ENCODE measurements at regions not wholly inside any gene's neighbourhood (a gene's known extent, or its start where the extent isn't known, plus 50 kb on each side); places are given as distances from the start of the nearest gene placed in this dataset.

DNA sequence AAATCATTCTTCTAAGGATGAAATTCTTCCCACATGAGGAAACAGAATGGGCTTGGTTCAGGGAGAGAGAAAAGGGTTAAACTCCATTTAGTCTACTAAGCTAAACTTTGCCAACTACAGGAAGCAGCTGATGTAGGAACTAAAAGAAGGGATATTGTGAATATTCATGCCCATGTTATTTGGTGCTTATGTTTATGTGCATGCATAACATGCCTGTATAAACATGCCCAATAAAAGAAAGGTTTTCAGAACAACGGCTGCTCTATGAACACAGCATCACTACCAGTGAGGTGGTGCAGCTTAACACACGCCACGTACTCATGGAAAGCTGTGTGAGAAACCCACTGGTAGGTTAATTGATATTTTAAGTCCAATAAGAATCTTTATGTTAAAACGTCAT, 59.4 kb upstream of the VGLL4 start:
- DNase-seq, result no peak

DNA sequence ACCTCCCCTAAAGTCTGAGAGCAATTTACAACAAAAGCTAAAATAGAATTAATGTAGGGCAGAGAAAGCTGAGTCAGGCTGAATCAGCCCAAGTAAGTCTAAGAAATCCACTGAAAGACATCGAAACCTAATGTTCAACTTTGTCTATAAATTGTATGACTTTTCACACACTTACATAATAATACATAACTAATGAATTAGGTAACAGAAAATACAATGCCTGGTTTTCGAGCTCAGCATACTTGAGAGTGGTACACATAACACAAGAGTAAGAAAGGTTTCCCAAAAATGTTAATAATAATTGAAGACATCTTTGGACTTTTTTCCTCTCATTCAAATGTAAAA, 55.3 kb upstream of the VGLL4 start:
- no peak overlapping the region for H3K27ac ChIP-seq
- H3K4me1 ChIP-seq, result no peaks in the 10 kb centered on the region
- H3K36me3 ChIP-seq, result no peaks in the 10 kb centered on the region
- no peaks in the 10 kb centered on the region for H3K9me3 ChIP-seq
- no peak overlapping the region for H3K4me3 ChIP-seq
- TF ChIP-seq, protein P1, sequence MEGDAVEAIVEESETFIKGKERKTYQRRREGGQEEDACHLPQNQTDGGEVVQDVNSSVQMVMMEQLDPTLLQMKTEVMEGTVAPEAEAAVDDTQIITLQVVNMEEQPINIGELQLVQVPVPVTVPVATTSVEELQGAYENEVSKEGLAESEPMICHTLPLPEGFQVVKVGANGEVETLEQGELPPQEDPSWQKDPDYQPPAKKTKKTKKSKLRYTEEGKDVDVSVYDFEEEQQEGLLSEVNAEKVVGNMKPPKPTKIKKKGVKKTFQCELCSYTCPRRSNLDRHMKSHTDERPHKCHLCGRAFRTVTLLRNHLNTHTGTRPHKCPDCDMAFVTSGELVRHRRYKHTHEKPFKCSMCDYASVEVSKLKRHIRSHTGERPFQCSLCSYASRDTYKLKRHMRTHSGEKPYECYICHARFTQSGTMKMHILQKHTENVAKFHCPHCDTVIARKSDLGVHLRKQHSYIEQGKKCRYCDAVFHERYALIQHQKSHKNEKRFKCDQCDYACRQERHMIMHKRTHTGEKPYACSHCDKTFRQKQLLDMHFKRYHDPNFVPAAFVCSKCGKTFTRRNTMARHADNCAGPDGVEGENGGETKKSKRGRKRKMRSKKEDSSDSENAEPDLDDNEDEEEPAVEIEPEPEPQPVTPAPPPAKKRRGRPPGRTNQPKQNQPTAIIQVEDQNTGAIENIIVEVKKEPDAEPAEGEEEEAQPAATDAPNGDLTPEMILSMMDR (IDR thresholded peaks at IDR 0.05), result no peak
- TF ChIP-seq POLR2A (IDR thresholded peaks at IDR 0.05), result no peak
- no peak for DNase-seq
- H3K27me3 ChIP-seq, result no peaks in the 10 kb centered on the region
- intact Hi-C loops (cut with DNase I; ENCODE audit: low total_unique reads), result no loop called here

More for the DNA sequence above, 59.4 kb upstream of the VGLL4 start:
- Histone ChIP-seq H3K27me3 (no peaks in the 10 kb centered on the region), H3K9me3 (no peaks in the 10 kb centered on the region), H3K4me1 (no peaks in the 10 kb centered on the region), H3K27ac (no peak overlapping the region), H3K36me3 (no peaks in the 10 kb centered on the region), H3K4me3 (no peak overlapping the region)
- intact Hi-C loops (cut with DNase I; ENCODE audit: low total_unique reads), result no loop called here
- TF ChIP-seq, protein P1 (IDR thresholded peaks at IDR 0.05), result no peak
- TF ChIP-seq POLR2A (IDR thresholded peaks at IDR 0.05), result no peak

DNA sequence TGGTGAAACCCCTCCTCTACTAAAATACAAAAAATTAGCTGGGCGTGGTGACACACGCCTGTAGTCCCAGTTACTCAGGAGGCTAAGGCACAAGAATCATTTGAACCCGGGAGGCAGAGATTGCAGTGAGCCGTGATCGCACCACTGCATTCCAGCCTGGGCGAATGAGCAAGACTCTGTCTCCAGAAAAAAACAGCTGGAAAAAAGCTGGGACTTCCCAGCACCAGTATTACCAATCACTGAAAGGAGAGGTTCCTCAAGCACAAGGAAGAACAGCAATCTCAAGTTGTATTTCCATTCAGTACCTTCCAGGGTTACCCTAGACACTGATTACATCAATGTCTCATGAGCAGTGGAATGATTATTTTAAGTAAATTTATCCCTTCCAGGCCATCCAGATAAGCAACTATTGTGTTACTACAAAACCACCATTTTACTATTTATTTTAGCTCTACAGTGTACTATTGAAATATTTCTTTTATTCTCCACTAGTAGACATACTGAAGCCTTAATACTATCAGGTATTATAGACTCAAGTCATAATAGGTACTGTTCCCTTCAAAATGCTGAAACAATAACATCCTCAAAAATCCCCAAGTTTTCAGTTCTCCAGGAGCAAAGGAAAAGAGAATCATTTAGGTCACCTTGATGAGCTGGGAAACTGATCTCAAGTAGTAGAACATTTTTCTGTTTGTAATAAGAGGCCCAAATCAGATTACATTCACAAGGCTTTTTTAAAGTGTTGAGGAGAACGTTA, 54.8 kb upstream of the VGLL4 start:
- TF ChIP-seq, protein P1 (IDR thresholded peaks at IDR 0.05), result no peak
- no peak for TF ChIP-seq POLR2A (IDR thresholded peaks at IDR 0.05)
- Histone ChIP-seq H3K36me3 (no peaks in the 10 kb centered on the region), H3K4me1 (no peaks in the 10 kb centered on the region), H3K27me3 (no peaks in the 10 kb centered on the region), H3K4me3 (no peak overlapping the region), H3K9me3 (no peaks in the 10 kb centered on the region), H3K27ac (no peak overlapping the region)
- intact Hi-C loops (cut with DNase I; ENCODE audit: low total_unique reads), result no loop called here
- DNase-seq, result no peak

DNA sequence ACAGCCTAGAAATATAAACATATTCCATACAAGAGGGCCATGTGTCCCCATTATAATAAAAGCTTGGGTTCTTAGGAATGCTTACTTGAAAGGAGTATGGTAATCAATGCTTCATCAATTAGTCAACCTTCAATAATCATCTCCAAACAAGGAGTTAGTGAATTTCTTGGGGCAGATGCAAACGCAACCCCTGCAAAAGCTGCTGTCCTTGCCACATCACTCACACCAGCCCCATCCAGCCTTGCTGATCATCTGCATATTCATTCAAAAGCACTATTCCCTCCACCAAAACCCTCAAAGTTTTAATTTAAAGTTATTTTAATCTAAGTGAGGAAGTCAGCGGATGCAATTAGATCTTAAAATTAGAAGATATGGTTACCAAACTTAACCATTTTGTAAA, 54.0 kb upstream of the VGLL4 start:
- Histone ChIP-seq H3K9me3 (no peaks in the 10 kb centered on the region), H3K4me1 (no peaks in the 10 kb centered on the region), H3K4me3 (no peak overlapping the region), H3K27ac (no peak overlapping the region), H3K27me3 (no peaks in the 10 kb centered on the region), H3K36me3 (no peaks in the 10 kb centered on the region)
- intact Hi-C loops (cut with DNase I; ENCODE audit: low total_unique reads), result no loop called here
- TF ChIP-seq POLR2A (IDR thresholded peaks at IDR 0.05), result no peak
- TF ChIP-seq, protein P1 (IDR thresholded peaks at IDR 0.05), result no peak
- no peak for DNase-seq

DNA sequence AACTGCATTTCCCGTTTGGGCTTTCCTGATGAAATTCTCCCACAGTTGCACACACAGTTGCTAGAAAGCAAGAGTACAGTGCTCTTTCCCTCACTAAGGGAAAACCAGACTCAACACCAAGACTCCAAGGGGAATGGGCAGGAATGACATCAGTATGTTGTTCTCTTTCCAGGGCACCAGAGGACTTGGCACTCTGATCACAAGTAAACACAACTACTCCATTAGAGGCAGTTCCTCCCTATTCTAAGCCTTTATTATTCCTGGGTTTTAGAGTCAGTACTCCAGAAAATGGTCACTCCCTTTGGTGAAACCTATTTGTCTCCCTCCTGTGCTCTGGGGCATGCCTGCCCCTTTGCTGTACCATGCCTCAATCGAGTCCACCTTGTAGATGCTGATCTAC, 52.3 kb upstream of the VGLL4 start:
- no peaks in the 10 kb centered on the region for H3K27me3 ChIP-seq
- no peak for DNase-seq
- no peaks in the 10 kb centered on the region for H3K9me3 ChIP-seq
- no peaks in the 10 kb centered on the region for H3K36me3 ChIP-seq
- TF ChIP-seq, protein P1 (IDR thresholded peaks at IDR 0.05), result no peak
- TF ChIP-seq POLR2A (IDR thresholded peaks at IDR 0.05), result no peak
- H3K4me1 ChIP-seq, result no peaks in the 10 kb centered on the region
- intact Hi-C loops (cut with DNase I; ENCODE audit: low total_unique reads), result no loop called here
- H3K27ac ChIP-seq, result no peak overlapping the region
- no peak overlapping the region for H3K4me3 ChIP-seq
